GM12891 (cell line): ENCODE measurements at regions not wholly inside any gene's neighbourhood (a gene's known extent, or its start where the extent isn't known, plus 50 kb on each side); places are given as distances from the start of the nearest gene placed in this dataset.

Experiments
- PAX5 ChIP-seq: IDR thresholded peaks from 2 replicates; pipeline ENCODE4 v1.6.1; 2011; ENCODE audit warnings: low read length, moderate library complexity, mild to moderate bottlenecking; ENCODE audit not compliant: insufficient read depth, severe bottlenecking
- POLR2A ChIP-seq: IDR thresholded peaks from 2 replicates; pipeline ENCODE4 v1.6.1; 2011; ENCODE audit warnings: low read depth, low read length, control low read depth
- POLR2AphosphoS5 ChIP-seq: IDR thresholded peaks from 2 replicates; pipeline ENCODE4 v1.6.1; 2011; ENCODE audit warnings: low read depth, low read length, control low read depth
- POU2F2 ChIP-seq: IDR thresholded peaks from 2 replicates; pipeline ENCODE4 v1.6.1; 2011; ENCODE audit warnings: low read depth, mild to moderate bottlenecking, control low read depth, low read length, moderate library complexity
- SPI1 ChIP-seq: IDR thresholded peaks from 2 replicates; pipeline ENCODE4 v1.6.1; 2011; ENCODE audit warnings: low read depth, low read length, control low read depth
- TAF1 ChIP-seq: IDR thresholded peaks from 2 replicates; pipeline ENCODE4 v1.6.1; 2011; ENCODE audit warnings: low read depth, low read length, control low read depth

GRCh38 chr11:109109150-109109549 is 312.8 kb upstream of the C11orf87 start:
- TF ChIP-seq POLR2AphosphoS5, result no peak
- TF ChIP-seq POLR2A, result no peak
- TF ChIP-seq TAF1, result no peak
- no peak for TF ChIP-seq SPI1
- no peak for TF ChIP-seq PAX5
- no peak for TF ChIP-seq POU2F2
